ENCODE measurements at regions not wholly inside any gene's neighbourhood (a gene's known extent, or its start where the extent isn't known, plus 50 kb on each side); places are given as distances from the start of the nearest gene placed in this dataset.

DNA sequence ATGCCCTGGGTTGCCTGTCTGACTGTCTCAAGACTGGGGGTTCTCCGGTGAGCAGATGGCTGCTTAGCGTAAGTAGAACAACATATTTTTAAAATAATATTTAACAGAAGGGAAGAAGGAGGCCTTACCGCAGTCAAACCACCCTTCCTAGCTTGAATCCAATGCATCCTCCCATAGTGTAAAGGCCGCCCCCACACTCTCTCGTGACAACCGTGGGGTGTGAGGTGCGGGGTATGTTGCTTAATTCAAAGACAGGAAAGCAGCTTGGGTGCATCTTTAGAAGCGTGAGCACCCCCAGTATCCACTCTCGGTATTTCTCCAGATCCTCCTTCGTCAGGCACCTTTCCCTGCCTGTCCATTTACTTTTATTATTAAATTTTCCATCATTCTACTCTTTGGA lies 501.2 kb upstream of the CDH4 start:
- H3K27me3 ChIP-seq = no peaks in the 10 kb centered on the region
- no peak overlapping the region for H3K27ac ChIP-seq
- no peaks in the 10 kb centered on the region for H3K36me3 ChIP-seq
- TF ChIP-seq, protein P1, sequence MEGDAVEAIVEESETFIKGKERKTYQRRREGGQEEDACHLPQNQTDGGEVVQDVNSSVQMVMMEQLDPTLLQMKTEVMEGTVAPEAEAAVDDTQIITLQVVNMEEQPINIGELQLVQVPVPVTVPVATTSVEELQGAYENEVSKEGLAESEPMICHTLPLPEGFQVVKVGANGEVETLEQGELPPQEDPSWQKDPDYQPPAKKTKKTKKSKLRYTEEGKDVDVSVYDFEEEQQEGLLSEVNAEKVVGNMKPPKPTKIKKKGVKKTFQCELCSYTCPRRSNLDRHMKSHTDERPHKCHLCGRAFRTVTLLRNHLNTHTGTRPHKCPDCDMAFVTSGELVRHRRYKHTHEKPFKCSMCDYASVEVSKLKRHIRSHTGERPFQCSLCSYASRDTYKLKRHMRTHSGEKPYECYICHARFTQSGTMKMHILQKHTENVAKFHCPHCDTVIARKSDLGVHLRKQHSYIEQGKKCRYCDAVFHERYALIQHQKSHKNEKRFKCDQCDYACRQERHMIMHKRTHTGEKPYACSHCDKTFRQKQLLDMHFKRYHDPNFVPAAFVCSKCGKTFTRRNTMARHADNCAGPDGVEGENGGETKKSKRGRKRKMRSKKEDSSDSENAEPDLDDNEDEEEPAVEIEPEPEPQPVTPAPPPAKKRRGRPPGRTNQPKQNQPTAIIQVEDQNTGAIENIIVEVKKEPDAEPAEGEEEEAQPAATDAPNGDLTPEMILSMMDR (IDR thresholded peaks at IDR 0.05) = no peak
- no peaks in the 10 kb centered on the region for H3K9me3 ChIP-seq
- H3K4me3 ChIP-seq (ENCODE audit: low read depth in 1 of 2, low read length in 1 of 2) = no peak overlapping the region
- H3K4me1 ChIP-seq (ENCODE audit: control insufficient read depth in 1 of 2, insufficient read depth in 1 of 2, low read depth in 1 of 2, low read length in 1 of 2) = no peaks in the 10 kb centered on the region

DNA sequence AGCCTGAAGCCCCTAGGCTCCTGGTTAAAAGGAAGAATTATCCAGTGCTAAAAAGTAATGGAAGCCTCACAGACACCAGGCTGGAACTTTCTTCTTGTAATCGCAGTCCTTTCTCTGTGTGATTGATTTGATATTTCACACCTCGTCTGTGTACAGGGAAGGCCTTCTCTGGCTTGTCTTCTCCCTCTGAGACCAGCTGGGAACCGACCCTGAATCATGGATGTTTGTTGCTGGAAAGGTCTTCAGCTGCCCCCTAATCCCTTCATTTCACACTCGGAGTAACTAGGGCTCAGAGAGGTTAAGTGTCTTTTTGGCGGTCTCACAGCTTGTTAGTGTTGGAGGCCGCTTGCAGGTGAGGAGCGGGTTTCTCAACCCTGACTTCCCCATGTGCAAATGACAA lies 500.2 kb upstream of the CDH4 start:
- Histone ChIP-seq H3K4me1 (ENCODE audit: control insufficient read depth in 1 of 2, insufficient read depth in 1 of 2, low read depth in 1 of 2, low read length in 1 of 2) (no peaks in the 10 kb centered on the region), H3K4me3 (ENCODE audit: low read depth in 1 of 2, low read length in 1 of 2) (no peak overlapping the region), H3K27ac (no peak overlapping the region), H3K36me3 (no peaks in the 10 kb centered on the region), H3K27me3 (no peaks in the 10 kb centered on the region), H3K9me3 (no peaks in the 10 kb centered on the region)
- TF ChIP-seq, protein P1 (IDR thresholded peaks at IDR 0.05) = no peak

DNA sequence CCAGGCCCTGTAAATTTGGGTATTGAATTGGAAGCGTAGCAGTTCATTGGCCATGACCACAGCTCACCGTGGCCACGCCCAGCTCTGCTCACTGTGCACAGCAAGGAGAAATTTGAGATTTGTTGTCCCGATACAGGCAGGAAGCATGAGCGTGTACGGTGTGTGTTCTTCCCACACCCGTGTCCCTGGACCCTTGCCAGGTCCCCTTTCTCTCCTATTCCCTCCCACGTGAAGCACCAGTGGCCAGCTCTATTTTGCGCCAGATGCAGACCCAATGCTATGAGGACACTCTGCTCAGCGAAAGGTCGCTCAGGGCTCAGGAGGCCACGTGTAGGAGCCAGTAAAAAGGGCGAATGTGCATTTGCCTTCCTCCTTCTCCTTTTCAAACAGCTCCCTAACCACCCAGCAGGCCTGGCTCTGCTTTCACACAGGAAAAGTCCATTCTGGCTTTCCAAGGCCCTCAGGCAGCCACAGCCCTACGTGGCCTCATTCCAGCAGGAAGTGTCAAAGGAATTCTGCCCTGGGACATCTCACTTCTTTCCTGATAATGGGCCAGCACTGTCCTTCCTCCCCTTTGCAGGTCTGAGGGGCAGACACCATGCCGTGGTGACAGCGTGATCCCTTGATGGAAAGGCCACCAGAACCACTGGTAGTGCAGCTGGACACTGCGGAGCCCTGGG lies 499.2 kb upstream of the CDH4 start:
- no peaks in the 10 kb centered on the region for H3K9me3 ChIP-seq
- H3K4me3 ChIP-seq (ENCODE audit: low read depth in 1 of 2, low read length in 1 of 2) = no peak overlapping the region
- H3K27me3 ChIP-seq = no peaks in the 10 kb centered on the region
- no peaks in the 10 kb centered on the region for H3K36me3 ChIP-seq
- TF ChIP-seq, protein P1 (IDR thresholded peaks at IDR 0.05) = no peak
- no peaks in the 10 kb centered on the region for H3K4me1 ChIP-seq (ENCODE audit: control insufficient read depth in 1 of 2, insufficient read depth in 1 of 2, low read depth in 1 of 2, low read length in 1 of 2)
- H3K27ac ChIP-seq = no peak overlapping the region

DNA sequence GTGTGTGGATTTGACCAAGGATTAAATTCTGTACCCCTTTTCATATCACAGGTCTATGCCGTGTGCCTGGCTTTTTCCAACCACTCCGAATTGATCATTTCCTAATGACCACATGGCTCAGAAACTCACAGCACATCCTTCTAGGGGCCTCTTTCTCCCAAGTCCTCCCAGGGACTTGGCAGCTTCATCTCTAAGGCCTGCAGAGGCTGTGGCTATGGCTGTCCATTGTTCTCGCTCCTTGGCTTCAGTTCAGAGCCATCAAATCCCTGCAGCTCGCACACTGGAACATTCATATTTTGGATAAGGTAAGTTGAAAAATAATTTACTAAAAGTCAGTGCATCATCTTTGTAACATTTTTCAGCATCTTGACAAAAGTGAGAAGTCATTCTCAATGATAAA lies 497.2 kb upstream of the CDH4 start:
- Histone ChIP-seq H3K36me3 (no peaks in the 10 kb centered on the region), H3K4me1 (ENCODE audit: control insufficient read depth in 1 of 2, insufficient read depth in 1 of 2, low read depth in 1 of 2, low read length in 1 of 2) (no peaks in the 10 kb centered on the region), H3K9me3 (no peaks in the 10 kb centered on the region), H3K4me3 (ENCODE audit: low read depth in 1 of 2, low read length in 1 of 2) (no peak overlapping the region), H3K27me3 (no peaks in the 10 kb centered on the region), H3K27ac (no peak overlapping the region)
- TF ChIP-seq, protein P1 (IDR thresholded peaks at IDR 0.05) = no peak

DNA sequence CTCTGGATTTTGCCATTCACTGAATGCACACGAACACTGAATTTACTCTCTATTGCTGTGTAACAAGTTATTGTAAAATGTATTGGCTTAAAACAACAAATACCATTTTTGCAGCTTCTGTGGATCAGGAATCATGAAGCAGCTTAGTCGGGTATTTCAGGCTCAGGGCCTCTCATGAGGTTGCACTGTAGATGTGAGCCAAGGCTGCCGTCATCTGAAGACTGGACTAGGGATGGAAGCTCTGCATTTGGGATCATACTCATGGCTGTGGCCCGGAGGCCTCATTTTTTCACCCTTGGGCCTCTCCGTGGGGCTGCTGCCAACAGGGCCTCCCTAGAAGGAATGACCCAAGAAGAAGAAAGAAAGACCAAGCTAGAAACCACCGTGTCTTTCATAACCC lies 492.4 kb upstream of the CDH4 start:
- Histone ChIP-seq H3K36me3 (no peaks in the 10 kb centered on the region), H3K4me1 (ENCODE audit: control insufficient read depth in 1 of 2, insufficient read depth in 1 of 2, low read depth in 1 of 2, low read length in 1 of 2) (no peaks in the 10 kb centered on the region), H3K9me3 (no peaks in the 10 kb centered on the region), H3K4me3 (ENCODE audit: low read depth in 1 of 2, low read length in 1 of 2) (no peak overlapping the region), H3K27me3 (peaks cover under 1% of the 10 kb centered on the region), H3K27ac (no peak overlapping the region)
- TF ChIP-seq, protein P1 (IDR thresholded peaks at IDR 0.05) = no peak
